Loucy (cell line): ENCODE measurements at regions not wholly inside any gene's neighbourhood (a gene's known extent, or its start where the extent isn't known, plus 50 kb on each side); places are given as distances from the start of the nearest gene placed in this dataset.

Source experiments
- CTCF ChIP-seq: fragments of 200-600 bp; sonication (generic); conservative IDR thresholded peaks from 2 replicates; pipeline ENCODE4 v1.5.1; 2014; ENCODE audit warnings: mild to moderate bottlenecking, antibody characterized with exemption, low read length
- EZH2phosphoT487 ChIP-seq: fragments of 200-600 bp; IDR thresholded peaks from 2 replicates; pipeline ENCODE4 v1.6.1; 2018; ENCODE audit warnings: antibody characterized with exemption, mild to moderate bottlenecking, moderate library complexity, borderline replicate concordance

GRCh38 chr20:20856956-20857355 lies 144.5 kb upstream of the RALGAPA2 start:
- TF ChIP-seq CTCF = no peak
- no peak for TF ChIP-seq EZH2phosphoT487
